HFFc6 (cell line): ENCODE measurements at regions not wholly inside any gene's neighbourhood (a gene's known extent, or its start where the extent isn't known, plus 50 kb on each side); places are given as distances from the start of the nearest gene placed in this dataset.
"Not testable (repeated sequence)": the region's sequence is repeated elsewhere in the genome, so short reads cannot be mapped to it uniquely, and the experiment has no call there.

ENCODE experiments used
- DNase-seq: peaks from one replicate; pipeline ENCODE4 v3.0.0-alpha.2; 2018
- H3K27ac Mint-ChIP-seq: 2 replicates; pipeline ENCODE4 v1.8.0; 2020; ENCODE audit warnings: mild to moderate bottlenecking, mixed read lengths
- H3K27me3 Mint-ChIP-seq: 2 replicates; pipeline ENCODE4 v1.8.0; 2021; ENCODE audit warnings: mild to moderate bottlenecking, moderate library complexity, mixed read lengths; ENCODE audit not compliant: insufficient read depth
- H3K36me3 Mint-ChIP-seq: 2 replicates; pipeline ENCODE4 v1.8.0; 2021; ENCODE audit warnings: low read depth, mixed read lengths
- H3K4me1 Mint-ChIP-seq: 2 replicates; pipeline ENCODE4 v1.8.0; 2020; ENCODE audit warnings: low read depth, mixed read lengths
- H3K4me3 Mint-ChIP-seq: 2 replicates; pipeline ENCODE4 v1.8.0; 2020; ENCODE audit warnings: mild to moderate bottlenecking, moderate library complexity, mixed read lengths
- H3K9me3 Mint-ChIP-seq: 2 replicates; pipeline ENCODE4 v1.8.0; 2020; ENCODE audit warnings: mild to moderate bottlenecking, mixed read lengths
- TF ChIP-seq, protein P1 (sequence below): fragments of 200-600 bp; sonication (generic); IDR thresholded peaks from 2 replicates; pipeline ENCODE4 v1.5.0; 2021; ENCODE audit warnings: antibody characterized with exemption, mild to moderate bottlenecking

DNA sequence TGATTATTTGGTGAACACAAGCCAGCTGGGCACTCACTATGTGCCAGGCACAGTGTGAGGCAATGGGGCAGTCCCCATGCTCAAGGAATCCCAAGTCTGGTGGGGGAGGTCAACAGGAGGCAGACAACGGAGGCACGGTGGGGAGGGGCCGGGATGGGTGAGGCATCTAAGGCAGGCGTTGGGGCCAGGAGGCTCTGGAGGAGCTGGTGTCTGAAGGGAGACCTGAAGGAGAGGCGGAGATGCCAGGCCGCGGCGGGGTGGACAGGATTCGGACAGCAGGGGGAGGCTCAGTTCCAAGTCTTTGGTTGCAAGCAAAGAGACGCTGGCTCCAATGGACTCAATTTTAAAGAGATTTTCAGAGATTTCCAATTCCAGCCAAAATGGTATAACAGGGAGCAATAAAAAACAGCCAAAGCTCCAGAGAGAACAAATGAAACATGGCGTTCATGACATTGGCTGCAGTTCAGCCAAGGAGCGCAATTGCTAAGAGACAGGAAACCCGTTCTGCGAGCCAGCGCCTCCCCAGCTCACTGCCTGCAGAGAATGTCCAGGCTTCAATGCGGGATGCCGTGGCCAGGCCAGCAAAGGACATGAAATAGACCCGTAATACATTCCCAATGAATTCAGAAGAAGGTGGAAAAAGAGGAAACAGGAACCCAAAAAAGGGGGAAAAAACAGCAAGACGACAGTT lies 105.2 kb upstream of the LRPAP1 start:
- Mint-ChIP-seq H3K27me3 (peaks cover 39% of the 10 kb centered on the region), H3K9me3 (no peaks in the 10 kb centered on the region; the same call in none of the 2 replicates), H3K4me1 (peaks cover 15% of the 10 kb centered on the region), H3K4me3 (no peak overlapping the region), H3K36me3 (peaks cover 4% of the 10 kb centered on the region; the same call in 1 of the 2 replicates), H3K27ac (no peak overlapping the region)
- TF ChIP-seq, protein P1, sequence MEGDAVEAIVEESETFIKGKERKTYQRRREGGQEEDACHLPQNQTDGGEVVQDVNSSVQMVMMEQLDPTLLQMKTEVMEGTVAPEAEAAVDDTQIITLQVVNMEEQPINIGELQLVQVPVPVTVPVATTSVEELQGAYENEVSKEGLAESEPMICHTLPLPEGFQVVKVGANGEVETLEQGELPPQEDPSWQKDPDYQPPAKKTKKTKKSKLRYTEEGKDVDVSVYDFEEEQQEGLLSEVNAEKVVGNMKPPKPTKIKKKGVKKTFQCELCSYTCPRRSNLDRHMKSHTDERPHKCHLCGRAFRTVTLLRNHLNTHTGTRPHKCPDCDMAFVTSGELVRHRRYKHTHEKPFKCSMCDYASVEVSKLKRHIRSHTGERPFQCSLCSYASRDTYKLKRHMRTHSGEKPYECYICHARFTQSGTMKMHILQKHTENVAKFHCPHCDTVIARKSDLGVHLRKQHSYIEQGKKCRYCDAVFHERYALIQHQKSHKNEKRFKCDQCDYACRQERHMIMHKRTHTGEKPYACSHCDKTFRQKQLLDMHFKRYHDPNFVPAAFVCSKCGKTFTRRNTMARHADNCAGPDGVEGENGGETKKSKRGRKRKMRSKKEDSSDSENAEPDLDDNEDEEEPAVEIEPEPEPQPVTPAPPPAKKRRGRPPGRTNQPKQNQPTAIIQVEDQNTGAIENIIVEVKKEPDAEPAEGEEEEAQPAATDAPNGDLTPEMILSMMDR = no peak
- DNase-seq = no peak

DNA sequence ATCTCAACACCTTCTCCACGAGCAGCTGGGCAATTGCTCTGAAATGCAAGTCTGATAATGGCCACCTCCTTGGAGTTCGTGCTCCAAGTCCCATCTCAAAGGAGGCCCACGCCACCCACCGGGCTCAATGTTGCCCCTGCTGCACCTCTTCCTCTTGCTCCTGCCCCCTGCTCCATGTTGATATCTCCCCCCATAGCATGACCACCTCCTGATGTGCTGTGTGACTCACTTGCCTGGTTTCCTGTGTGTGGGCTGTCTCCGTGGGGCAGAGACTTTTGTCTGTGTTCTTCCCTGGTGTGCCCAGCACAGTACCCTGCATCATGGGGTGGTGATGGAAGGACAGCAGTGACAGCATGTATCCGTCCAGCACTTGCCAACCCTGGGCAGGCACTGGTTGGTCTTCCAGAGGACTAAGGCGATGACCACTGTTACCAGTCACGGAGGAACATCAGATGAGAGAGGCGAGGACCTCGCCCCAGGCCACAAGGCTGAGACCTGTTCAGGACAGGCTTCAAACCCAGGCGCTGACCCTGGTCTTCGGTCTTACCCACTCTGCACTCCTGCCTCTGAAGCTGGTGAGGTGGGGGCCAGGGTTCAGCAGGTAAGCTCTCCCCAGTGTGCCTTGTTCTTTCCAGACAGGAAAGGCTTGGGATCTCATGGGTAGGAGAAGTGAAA lies 104.6 kb upstream of the LRPAP1 start:
- no peak for DNase-seq
- Mint-ChIP-seq H3K36me3 (peaks cover 4% of the 10 kb centered on the region; the same call in 1 of the 2 replicates), H3K9me3 (no peaks in the 10 kb centered on the region; the same call in none of the 2 replicates), H3K4me1 (peaks cover 15% of the 10 kb centered on the region), H3K27me3 (peaks cover 37% of the 10 kb centered on the region), H3K27ac (no peak overlapping the region), H3K4me3 (no peak overlapping the region)
- TF ChIP-seq, protein P1 = no peak

DNA sequence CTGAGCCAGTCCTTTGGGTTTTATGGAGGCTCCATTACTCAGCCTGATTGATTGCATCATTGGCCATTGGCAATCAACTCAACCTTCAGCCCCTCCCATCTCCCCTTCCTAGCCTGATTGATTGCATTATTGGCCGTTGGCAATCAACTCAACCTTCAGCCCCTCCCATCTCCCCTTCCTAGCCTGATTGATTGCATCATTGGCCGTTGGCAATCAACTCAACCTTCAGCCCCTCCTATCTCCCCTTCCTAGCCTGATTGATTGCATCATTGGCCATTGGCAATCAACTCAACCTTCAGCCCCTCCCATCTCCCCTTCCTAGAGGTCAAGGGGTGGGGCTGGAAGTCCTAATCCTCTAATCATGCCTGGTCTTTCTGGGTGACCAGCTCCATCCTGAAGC lies 103.8 kb upstream of the LRPAP1 start:
- peaks cover 14% of the 10 kb centered on the region for H3K4me1 Mint-ChIP-seq
- H3K9me3 Mint-ChIP-seq, DNase-seq, H3K36me3 Mint-ChIP-seq, H3K27ac Mint-ChIP-seq, H3K4me3 Mint-ChIP-seq: not testable (repeated sequence)
- peaks cover 32% of the 10 kb centered on the region for H3K27me3 Mint-ChIP-seq

- peaks cover 4% of the 10 kb centered on the region; the same call in 1 of the 2 replicates for H3K36me3 Mint-ChIP-seq
- DNase-seq = no peak
- no peak overlapping the region for H3K4me3 Mint-ChIP-seq
- no peaks in the 10 kb centered on the region; the same call in none of the 2 replicates for H3K9me3 Mint-ChIP-seq
- TF ChIP-seq, protein P1 = no peak
- peaks cover 6% of the 10 kb centered on the region for H3K4me1 Mint-ChIP-seq
- no peak overlapping the region for H3K27ac Mint-ChIP-seq
- peaks cover 28% of the 10 kb centered on the region for H3K27me3 Mint-ChIP-seq
These were observed 102.9 kb upstream of the LRPAP1 start for GRCh38 chr4:3634894-3635820.

GRCh38 chr4:3634281-3634857 lies 102.1 kb upstream of the LRPAP1 start:
- Mint-ChIP-seq H3K27ac (no peak overlapping the region), H3K9me3 (peaks cover under 1% of the 10 kb centered on the region), H3K36me3 (peaks cover 4% of the 10 kb centered on the region; the same call in 1 of the 2 replicates), H3K27me3 (peaks cover 29% of the 10 kb centered on the region), H3K4me1 (no peaks in the 10 kb centered on the region), H3K4me3 (no peak overlapping the region)
- TF ChIP-seq, protein P1 = no peak
- no peak for DNase-seq

- not testable (repeated sequence) for H3K9me3 Mint-ChIP-seq
These were observed 101.1 kb upstream of the LRPAP1 start for GRCh38 chr4:3633277-3633676.

DNA sequence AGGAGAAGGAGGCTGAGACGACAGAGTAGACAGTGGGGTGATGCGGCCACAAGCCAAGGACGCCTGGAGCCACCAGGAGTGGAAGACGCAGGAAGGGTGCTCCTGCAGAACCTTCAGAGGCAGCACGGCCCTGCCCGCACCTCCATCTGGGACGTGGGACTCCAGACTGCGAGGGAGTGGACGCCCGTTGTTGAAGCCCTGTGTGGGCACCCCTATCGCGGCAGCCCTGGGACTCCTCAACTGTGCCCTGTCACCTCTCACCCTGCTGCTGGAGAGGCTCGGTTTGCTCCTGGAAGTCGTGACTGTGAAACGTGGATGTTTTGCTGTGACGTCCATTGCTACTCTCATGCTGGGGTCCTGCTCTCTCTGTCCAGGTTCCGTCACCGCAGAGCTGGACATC lies 100.6 kb upstream of the LRPAP1 start:
- not testable (repeated sequence) for H3K4me3 Mint-ChIP-seq, H3K27ac Mint-ChIP-seq, H3K9me3 Mint-ChIP-seq, H3K36me3 Mint-ChIP-seq, DNase-seq, H3K4me1 Mint-ChIP-seq
- H3K27me3 Mint-ChIP-seq = peaks cover 30% of the 10 kb centered on the region

More at GRCh38 chr4:3633277-3633676, 101.1 kb upstream of the LRPAP1 start:
- H3K27ac Mint-ChIP-seq, DNase-seq, H3K4me3 Mint-ChIP-seq, H3K4me1 Mint-ChIP-seq, H3K36me3 Mint-ChIP-seq: not testable (repeated sequence)
- H3K27me3 Mint-ChIP-seq = peaks cover 32% of the 10 kb centered on the region

DNA sequence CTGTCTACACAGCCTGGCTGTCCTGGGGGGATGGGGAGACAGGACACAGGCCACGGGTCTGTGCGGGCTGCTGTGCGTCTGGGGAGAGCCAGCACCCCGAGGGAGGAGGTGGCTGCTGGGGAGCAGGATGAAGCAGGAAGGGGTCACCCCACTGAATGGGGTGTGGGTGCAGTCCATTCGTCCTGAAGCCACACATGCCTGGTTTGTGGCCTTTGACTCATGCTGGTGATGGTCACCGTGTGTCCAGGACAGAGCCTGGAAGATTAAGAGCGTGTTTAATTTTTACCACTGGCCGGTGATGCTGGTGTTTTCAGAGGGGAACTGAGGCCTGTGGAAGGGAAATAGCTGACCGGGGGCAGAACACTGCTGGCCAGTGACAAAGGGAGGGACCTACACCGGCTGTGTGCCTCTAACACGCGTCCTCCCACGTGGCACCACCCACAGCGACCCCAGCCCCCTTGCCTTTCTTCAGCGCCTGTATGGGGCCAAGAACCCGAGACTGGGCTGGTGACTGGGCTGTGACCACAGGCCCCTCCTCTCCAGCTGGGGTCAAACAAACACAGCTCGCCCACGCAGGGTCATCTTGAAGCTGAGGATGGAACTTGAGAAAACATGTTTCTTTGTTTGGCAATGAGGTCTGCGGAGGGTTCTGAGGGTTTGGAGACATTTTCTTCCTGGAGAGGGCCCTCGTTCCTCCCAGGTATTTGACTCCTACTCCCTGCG lies 99.5 kb upstream of the LRPAP1 start:
- H3K36me3 Mint-ChIP-seq, DNase-seq, H3K4me3 Mint-ChIP-seq, H3K4me1 Mint-ChIP-seq, H3K27ac Mint-ChIP-seq, H3K9me3 Mint-ChIP-seq: not testable (repeated sequence)
- peaks cover 21% of the 10 kb centered on the region for H3K27me3 Mint-ChIP-seq
